SK-N-SH treated with all-trans-retinoic acid at 6 μM for 48 hours (cell line): ENCODE measurements at regions not wholly inside any gene's neighbourhood (a gene's known extent, or its start where the extent isn't known, plus 50 kb on each side); places are given as distances from the start of the nearest gene placed in this dataset.

ENCODE experiments used
- ATAC-seq: fragments of 200-7000 bp; cut with Tn5 transposase; 3 replicates; pipeline ENCODE4 v1.9.1; 2020; ENCODE audit warnings: mild to moderate bottlenecking, moderate library complexity
- ARNTL ChIP-seq: fragments of 450-650 bp; formaldehyde crosslinking; IDR thresholded peaks from 2 replicates; pipeline ENCODE4 v1.5.0; 2020; ENCODE audit warnings: low read depth, mild to moderate bottlenecking, moderate library complexity, borderline replicate concordance
- BACH2 ChIP-seq: fragments of 250-450 bp; sonication (Bioruptor Pico); IDR thresholded peaks from 2 replicates; pipeline ENCODE4 v1.9.0; 2021; ENCODE audit warnings: mild to moderate bottlenecking, borderline replicate concordance
- CSDC2 ChIP-seq: fragments of 250-450 bp; sonication (Bioruptor Pico); IDR thresholded peaks from 2 replicates; pipeline ENCODE4 v1.5.0; 2020; ENCODE audit warnings: mild to moderate bottlenecking, moderate library complexity
- ESRRG ChIP-seq: fragments of 250-450 bp; sonication (Bioruptor Pico); IDR thresholded peaks from 2 replicates; pipeline ENCODE4 v1.6.1; 2021; ENCODE audit warnings: mild to moderate bottlenecking
- GLIS3 ChIP-seq: fragments of 250-450 bp; sonication (Bioruptor Pico); IDR thresholded peaks from 2 replicates; pipeline ENCODE4 v1.5.0; 2020; ENCODE audit warnings: mild to moderate bottlenecking, moderate library complexity
- ISL1 ChIP-seq: fragments of 250-450 bp; sonication (Bioruptor Pico); IDR thresholded peaks from 2 replicates; pipeline ENCODE4 v2.1.2; 2022; ENCODE audit warnings: mild to moderate bottlenecking, moderate library complexity
- OSR1 ChIP-seq: fragments of 250-450 bp; sonication (Bioruptor Pico); IDR thresholded peaks from 2 replicates; pipeline ENCODE4 v1.8.0; 2022; ENCODE audit warnings: moderate library complexity, mild to moderate bottlenecking, inconsistent platforms
- PPARA ChIP-seq: fragments of 250-450 bp; sonication (Bioruptor Pico); IDR thresholded peaks from 2 replicates; pipeline ENCODE4 v1.5.0; 2020; ENCODE audit warnings: mild to moderate bottlenecking, borderline replicate concordance
- RARB ChIP-seq: fragments of 250-450 bp; sonication (Bioruptor Pico); IDR thresholded peaks from 2 replicates; pipeline ENCODE4 v1.8.0; 2021; ENCODE audit warnings: mild to moderate bottlenecking, moderate library complexity
- SNAI2 ChIP-seq: fragments of 250-450 bp; sonication (Bioruptor Pico); IDR thresholded peaks from 2 replicates; pipeline ENCODE4 v1.5.0; 2020; ENCODE audit warnings: mild to moderate bottlenecking, moderate library complexity
- TCF4 ChIP-seq: fragments of 250-450 bp; sonication (Bioruptor Pico); IDR thresholded peaks from 2 replicates; pipeline ENCODE4 v1.8.0; 2021; ENCODE audit warnings: mild to moderate bottlenecking, moderate library complexity, borderline replicate concordance
- TOX ChIP-seq: fragments of 250-450 bp; sonication (Bioruptor Pico); IDR thresholded peaks from 2 replicates; pipeline ENCODE4 v1.8.0; 2021; ENCODE audit warnings: mild to moderate bottlenecking, moderate library complexity, borderline replicate concordance
- ZC3H10 ChIP-seq: fragments of 250-450 bp; sonication (Bioruptor Pico); IDR thresholded peaks from 2 replicates; pipeline ENCODE4 v1.5.1; 2021; ENCODE audit warnings: mild to moderate bottlenecking, moderate library complexity
- ZFP3 ChIP-seq: fragments of 250-450 bp; sonication (Bioruptor Pico); IDR thresholded peaks from 2 replicates; pipeline ENCODE4 v1.5.0; 2020; ENCODE audit warnings: mild to moderate bottlenecking, moderate library complexity
- ZFP30 ChIP-seq: fragments of 450-650 bp; formaldehyde crosslinking; IDR thresholded peaks from 2 replicates; pipeline ENCODE4 v1.5.0; 2022; ENCODE audit warnings: mild to moderate bottlenecking, moderate library complexity
- ZNF565 ChIP-seq: fragments of 450-650 bp; formaldehyde crosslinking; conservative IDR thresholded peaks from 2 replicates; pipeline ENCODE4 v1.5.0; 2020; ENCODE audit warnings: low read depth, mild to moderate bottlenecking, moderate library complexity
- ZNF70 ChIP-seq: fragments of 450-650 bp; formaldehyde crosslinking; IDR thresholded peaks from 2 replicates; pipeline ENCODE4 v1.5.0; 2020; ENCODE audit warnings: mild to moderate bottlenecking, moderate library complexity
- ZNF8 ChIP-seq: fragments of 450-650 bp; formaldehyde crosslinking; IDR thresholded peaks from 2 replicates; pipeline ENCODE4 v1.5.0; 2020; ENCODE audit warnings: mild to moderate bottlenecking, moderate library complexity
- TF ChIP-seq, protein P1 (sequence below): fragments of 250-450 bp; sonication (Bioruptor Pico); IDR thresholded peaks from 2 replicates; pipeline ENCODE4 v1.5.1; 2020; ENCODE audit warnings: low read depth, mild to moderate bottlenecking, moderate library complexity
- TF ChIP-seq, protein P2 (sequence below): fragments of 250-450 bp; sonication (Bioruptor Pico); IDR thresholded peaks from 2 replicates; pipeline ENCODE4 v1.5.1; 2021; ENCODE audit warnings: mild to moderate bottlenecking, moderate library complexity
- TF ChIP-seq, protein P3 (sequence below): fragments of 250-450 bp; sonication (Bioruptor Pico); IDR thresholded peaks from 2 replicates; pipeline ENCODE4 v1.5.0; 2020; ENCODE audit warnings: mild to moderate bottlenecking, moderate library complexity
- TF ChIP-seq, protein P4 (sequence below): fragments of 250-450 bp; sonication (Bioruptor Pico); IDR thresholded peaks from 2 replicates; pipeline ENCODE4 v1.8.0; 2021; ENCODE audit warnings: low read depth, mild to moderate bottlenecking, moderate library complexity, borderline replicate concordance
- TF ChIP-seq, protein P5 (sequence below): fragments of 250-450 bp; sonication (Bioruptor Pico); IDR thresholded peaks from 2 replicates; pipeline ENCODE4 v1.8.0; 2020; ENCODE audit warnings: mild to moderate bottlenecking, moderate library complexity, borderline replicate concordance

DNA sequence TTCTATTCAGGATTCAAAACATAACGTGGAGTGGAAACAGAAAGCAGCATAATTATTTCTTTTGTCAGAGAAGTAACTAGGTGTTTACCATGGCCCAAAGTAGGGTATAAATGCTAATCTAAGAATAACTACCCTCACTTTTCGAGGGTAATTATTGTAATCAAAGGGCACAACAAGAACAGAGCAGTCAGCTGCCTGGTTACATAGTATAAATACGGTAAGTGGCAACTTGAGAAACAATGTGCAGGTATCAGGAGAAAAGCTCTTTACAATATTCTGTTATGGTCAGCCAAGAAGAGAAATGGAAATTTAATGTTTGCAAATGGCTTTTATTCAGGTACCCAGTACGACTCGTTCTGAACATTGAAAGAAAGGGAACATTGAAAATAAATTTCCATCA is 242.0 kb upstream of the NPY start:
- no peak for ATAC-seq

DNA sequence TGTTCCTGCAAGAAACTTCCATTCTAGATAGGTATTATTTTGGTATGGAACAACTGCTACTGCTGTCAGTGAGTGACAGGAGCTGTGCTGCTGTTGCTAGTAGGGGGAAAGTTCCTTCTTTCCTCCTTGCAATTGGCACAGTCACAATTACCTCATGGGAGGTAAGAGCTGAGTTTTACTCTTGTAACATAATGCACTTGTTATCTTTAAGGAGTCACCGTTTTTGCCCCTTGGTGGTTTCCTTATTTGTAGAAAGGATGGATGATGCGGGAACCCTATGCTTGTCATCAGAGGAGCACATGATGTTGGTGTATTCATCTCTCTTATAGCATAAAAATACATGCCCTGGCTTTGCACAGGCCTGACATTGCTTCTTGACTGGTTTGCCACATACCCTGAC is 234.7 kb upstream of the NPY start:
- TF ChIP-seq ZNF565 (CRISPR knock-in tag) (no peak), RARB (CRISPR knock-in tag) (no peak), ISL1 (CRISPR knock-in tag) (no peak)
- ATAC-seq = no peak

More for the DNA sequence above, 242.0 kb upstream of the NPY start:
- TF ChIP-seq, protein P1, sequence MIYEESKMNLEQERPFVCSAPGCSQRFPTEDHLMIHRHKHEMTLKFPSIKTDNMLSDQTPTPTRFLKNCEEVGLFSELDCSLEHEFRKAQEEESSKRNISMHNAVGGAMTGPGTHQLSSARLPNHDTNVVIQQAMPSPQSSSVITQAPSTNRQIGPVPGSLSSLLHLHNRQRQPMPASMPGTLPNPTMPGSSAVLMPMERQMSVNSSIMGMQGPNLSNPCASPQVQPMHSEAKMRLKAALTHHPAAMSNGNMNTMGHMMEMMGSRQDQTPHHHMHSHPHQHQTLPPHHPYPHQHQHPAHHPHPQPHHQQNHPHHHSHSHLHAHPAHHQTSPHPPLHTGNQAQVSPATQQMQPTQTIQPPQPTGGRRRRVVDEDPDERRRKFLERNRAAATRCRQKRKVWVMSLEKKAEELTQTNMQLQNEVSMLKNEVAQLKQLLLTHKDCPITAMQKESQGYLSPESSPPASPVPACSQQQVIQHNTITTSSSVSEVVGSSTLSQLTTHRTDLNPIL = no peak
- TF ChIP-seq ZNF8 (CRISPR knock-in tag) = no peak

DNA sequence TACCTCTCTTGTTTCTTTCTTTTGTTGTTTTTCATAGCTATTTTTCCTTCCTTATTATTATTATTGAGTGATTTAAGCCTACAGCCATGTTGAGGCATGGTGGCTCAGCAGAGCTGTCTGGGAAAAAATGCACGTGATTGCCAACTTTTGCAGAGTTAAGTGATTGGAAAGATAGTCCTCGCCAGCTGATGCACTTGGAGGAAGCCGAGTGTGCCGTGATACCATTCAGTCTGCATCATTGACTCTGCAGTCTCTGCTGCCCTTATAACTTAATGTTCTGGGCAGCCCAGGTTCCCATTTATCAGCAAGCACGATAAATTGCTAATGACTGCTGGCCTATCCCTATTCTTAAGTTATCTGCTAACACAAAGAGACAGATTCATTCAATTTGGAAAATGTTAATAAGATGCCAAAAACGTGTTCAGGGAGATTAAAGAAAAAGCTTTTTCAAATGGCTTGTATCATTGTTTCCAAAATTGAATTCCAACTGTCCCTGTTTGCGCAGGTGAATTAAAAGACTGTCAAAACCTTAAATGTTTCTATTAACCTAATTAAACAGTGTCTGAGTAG is 232.9 kb upstream of the NPY start:
- peak; percentile 37; the same call in 2 of the 3 replicates for ATAC-seq
- TF ChIP-seq ZFP30 (no peak), CSDC2 (CRISPR knock-in tag) (0 out of 2 replicates have a peak, but pooled peaks have one; percentile 14), BACH2 (no peak), RARB (CRISPR knock-in tag) (no peak), PPARA (CRISPR knock-in tag) (no peak), SNAI2 (CRISPR knock-in tag) (peak; percentile 79), OSR1 (CRISPR knock-in tag) (no peak), ZNF8 (CRISPR knock-in tag) (0 out of 2 replicates have a peak, but pooled peaks have one; percentile 13), TOX (no peak), ZFP3 (CRISPR knock-in tag) (0 out of 2 replicates have a peak, but pooled peaks have one; percentile 66), ESRRG (CRISPR knock-in tag) (no peak), ARNTL (CRISPR knock-in tag) (no peak), ZNF70 (CRISPR knock-in tag) (no peak), ISL1 (CRISPR knock-in tag) (peak; percentile 96), ZNF565 (CRISPR knock-in tag) (no peak), TCF4 (no peak; the same call in 1 of the 2 replicates), GLIS3 (CRISPR knock-in tag) (0 out of 2 replicates have a peak, but pooled peaks have one; percentile 45), ZC3H10 (CRISPR knock-in tag) (no peak)
- TF ChIP-seq, protein P1 = peak; percentile 57
- TF ChIP-seq, protein P2, sequence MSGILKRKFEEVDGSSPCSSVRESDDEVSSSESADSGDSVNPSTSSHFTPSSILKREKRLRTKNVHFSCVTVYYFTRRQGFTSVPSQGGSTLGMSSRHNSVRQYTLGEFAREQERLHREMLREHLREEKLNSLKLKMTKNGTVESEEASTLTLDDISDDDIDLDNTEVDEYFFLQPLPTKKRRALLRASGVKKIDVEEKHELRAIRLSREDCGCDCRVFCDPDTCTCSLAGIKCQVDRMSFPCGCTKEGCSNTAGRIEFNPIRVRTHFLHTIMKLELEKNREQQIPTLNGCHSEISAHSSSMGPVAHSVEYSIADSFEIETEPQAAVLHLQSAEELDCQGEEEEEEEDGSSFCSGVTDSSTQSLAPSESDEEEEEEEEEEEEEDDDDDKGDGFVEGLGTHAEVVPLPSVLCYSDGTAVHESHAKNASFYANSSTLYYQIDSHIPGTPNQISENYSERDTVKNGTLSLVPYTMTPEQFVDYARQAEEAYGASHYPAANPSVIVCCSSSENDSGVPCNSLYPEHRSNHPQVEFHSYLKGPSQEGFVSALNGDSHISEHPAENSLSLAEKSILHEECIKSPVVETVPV (CRISPR knock-in tag) = no peak
- TF ChIP-seq, protein P3, sequence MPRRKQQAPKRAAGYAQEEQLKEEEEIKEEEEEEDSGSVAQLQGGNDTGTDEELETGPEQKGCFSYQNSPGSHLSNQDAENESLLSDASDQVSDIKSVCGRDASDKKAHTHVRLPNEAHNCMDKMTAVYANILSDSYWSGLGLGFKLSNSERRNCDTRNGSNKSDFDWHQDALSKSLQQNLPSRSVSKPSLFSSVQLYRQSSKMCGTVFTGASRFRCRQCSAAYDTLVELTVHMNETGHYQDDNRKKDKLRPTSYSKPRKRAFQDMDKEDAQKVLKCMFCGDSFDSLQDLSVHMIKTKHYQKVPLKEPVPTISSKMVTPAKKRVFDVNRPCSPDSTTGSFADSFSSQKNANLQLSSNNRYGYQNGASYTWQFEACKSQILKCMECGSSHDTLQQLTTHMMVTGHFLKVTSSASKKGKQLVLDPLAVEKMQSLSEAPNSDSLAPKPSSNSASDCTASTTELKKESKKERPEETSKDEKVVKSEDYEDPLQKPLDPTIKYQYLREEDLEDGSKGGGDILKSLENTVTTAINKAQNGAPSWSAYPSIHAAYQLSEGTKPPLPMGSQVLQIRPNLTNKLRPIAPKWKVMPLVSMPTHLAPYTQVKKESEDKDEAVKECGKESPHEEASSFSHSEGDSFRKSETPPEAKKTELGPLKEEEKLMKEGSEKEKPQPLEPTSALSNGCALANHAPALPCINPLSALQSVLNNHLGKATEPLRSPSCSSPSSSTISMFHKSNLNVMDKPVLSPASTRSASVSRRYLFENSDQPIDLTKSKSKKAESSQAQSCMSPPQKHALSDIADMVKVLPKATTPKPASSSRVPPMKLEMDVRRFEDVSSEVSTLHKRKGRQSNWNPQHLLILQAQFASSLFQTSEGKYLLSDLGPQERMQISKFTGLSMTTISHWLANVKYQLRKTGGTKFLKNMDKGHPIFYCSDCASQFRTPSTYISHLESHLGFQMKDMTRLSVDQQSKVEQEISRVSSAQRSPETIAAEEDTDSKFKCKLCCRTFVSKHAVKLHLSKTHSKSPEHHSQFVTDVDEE (CRISPR knock-in tag) = peak; percentile 68; the same call in 1 of the 2 replicates
- TF ChIP-seq, protein P4, sequence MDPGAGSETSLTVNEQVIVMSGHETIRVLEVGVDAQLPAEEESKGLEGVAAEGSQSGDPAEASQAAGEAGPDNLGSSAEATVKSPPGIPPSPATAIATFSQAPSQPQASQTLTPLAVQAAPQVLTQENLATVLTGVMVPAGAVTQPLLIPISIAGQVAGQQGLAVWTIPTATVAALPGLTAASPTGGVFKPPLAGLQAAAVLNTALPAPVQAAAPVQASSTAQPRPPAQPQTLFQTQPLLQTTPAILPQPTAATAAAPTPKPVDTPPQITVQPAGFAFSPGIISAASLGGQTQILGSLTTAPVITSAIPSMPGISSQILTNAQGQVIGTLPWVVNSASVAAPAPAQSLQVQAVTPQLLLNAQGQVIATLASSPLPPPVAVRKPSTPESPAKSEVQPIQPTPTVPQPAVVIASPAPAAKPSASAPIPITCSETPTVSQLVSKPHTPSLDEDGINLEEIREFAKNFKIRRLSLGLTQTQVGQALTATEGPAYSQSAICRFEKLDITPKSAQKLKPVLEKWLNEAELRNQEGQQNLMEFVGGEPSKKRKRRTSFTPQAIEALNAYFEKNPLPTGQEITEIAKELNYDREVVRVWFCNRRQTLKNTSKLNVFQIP (CRISPR knock-in tag) = no peak
- TF ChIP-seq, protein P5, sequence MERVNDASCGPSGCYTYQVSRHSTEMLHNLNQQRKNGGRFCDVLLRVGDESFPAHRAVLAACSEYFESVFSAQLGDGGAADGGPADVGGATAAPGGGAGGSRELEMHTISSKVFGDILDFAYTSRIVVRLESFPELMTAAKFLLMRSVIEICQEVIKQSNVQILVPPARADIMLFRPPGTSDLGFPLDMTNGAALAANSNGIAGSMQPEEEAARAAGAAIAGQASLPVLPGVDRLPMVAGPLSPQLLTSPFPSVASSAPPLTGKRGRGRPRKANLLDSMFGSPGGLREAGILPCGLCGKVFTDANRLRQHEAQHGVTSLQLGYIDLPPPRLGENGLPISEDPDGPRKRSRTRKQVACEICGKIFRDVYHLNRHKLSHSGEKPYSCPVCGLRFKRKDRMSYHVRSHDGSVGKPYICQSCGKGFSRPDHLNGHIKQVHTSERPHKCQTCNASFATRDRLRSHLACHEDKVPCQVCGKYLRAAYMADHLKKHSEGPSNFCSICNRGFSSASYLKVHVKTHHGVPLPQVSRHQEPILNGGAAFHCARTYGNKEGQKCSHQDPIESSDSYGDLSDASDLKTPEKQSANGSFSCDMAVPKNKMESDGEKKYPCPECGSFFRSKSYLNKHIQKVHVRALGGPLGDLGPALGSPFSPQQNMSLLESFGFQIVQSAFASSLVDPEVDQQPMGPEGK (CRISPR knock-in tag) = no peak
- TF ChIP-seq, all 23 proteins: peak for 8
